ENCODE measurements at regions not wholly inside any gene's neighbourhood (a gene's known extent, or its start where the extent isn't known, plus 50 kb on each side); places are given as distances from the start of the nearest gene placed in this dataset.

DNA sequence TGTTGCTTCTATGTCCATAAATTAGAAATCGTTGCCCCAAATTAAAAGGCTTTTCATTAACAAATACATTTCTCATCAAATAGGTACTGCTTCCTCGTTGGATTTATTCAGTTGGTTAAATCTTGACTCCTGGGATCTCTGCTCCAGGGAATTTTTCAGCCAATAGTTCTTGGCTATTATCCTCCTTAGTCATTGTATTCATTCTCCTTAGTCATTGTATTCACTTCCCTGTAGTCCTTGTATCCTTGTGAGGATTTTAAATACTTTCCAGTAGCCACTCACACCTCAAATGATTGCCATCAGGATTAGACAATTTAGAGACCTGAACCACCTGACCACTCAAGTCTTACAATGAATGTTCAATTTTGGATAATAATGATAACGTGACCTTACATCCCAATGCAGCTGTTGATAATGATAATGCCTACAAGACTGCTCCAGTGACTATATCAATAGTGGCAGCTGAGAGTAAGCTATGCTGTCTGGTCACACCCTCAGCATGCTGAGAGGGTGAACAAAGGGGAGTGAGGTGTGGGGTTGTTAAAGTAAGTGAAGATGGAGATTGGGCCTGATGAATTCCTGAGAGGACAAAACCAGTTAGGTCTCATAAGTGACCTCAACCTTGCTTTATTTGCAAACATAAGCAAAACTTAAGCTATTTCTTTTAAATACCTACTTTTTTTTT is 193.7 kb upstream of the RTL1 start:
- FAIRE-seq (peak; percentile 58), DNase-seq (ENCODE audit: low read depth, low spot score) (peak; percentile 69)
- TF ChIP-seq POLR2A (IDR thresholded peaks at IDR 0.05; ENCODE audit: low read depth, low read length) (no peak), JUN (IDR thresholded peaks at IDR 0.05; ENCODE audit: borderline replicate concordance, insufficient read depth, insufficient read length, low read depth) (peak; percentile 18)
- TF ChIP-seq, protein P1, sequence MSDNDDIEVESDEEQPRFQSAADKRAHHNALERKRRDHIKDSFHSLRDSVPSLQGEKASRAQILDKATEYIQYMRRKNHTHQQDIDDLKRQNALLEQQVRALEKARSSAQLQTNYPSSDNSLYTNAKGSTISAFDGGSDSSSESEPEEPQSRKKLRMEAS (IDR thresholded peaks at IDR 0.05; ENCODE audit: insufficient read depth, insufficient read length), result no peak
- H3K79me2 ChIP-seq (ENCODE audit: control insufficient read depth, insufficient read depth, low read length), result no peaks in the 10 kb centered on the region
- H3K27me3 ChIP-seq (ENCODE audit: control insufficient read depth in 2 of 2, insufficient read depth in 2 of 2, low read length in 2 of 2), result no peaks in the 10 kb centered on the region
- dilution Hi-C loops (cut with MboI; ENCODE audit: extremely low pct_ligation_motif_present, low sequenced_read_pairs), result no loop called here
- H3K9me1 ChIP-seq (replicated peaks; ENCODE audit: control insufficient read depth, extremely low read depth, insufficient read depth, low read length), result no peaks in the 10 kb centered on the region
- no peaks in the 10 kb centered on the region for H4K20me1 ChIP-seq (replicated peaks; ENCODE audit: control insufficient read depth, extremely low read depth, insufficient read depth, low read length)
- no peak overlapping the region for H3K4me3 ChIP-seq (replicated peaks in 1 of 3; ENCODE audit: insufficient read depth in 1 of 3, low read depth in 1 of 3, low read length in 3 of 3)
- ChIA-PET CTCF (interaction anchor here (1.5 kb wide), 1 partner anchor 24 kb away, joined by 6 read pairs; no protein-coding TSS in a partner anchor), POLR2A (no interaction called here)
- no peaks in the 10 kb centered on the region for H3K36me3 ChIP-seq (ENCODE audit: control insufficient read depth in 2 of 2, extremely low read depth in 1 of 2, insufficient read depth in 2 of 2, low read length in 2 of 2)
- no TSS peak for BruUV-seq (replicated peaks)
- H2AFZ ChIP-seq (ENCODE audit: low read depth, low read length), result peak overlapping the region; percentile 70
- intact Hi-C loops (cut with micrococcal nuclease), result loop anchor here (5.0 kb wide), 1 partner anchor 105 kb away; no protein-coding TSS in a partner anchor
- H3K4me1 ChIP-seq (ENCODE audit: control insufficient read depth, extremely low read depth, insufficient read depth, low read length), result peaks cover 29% of the 10 kb centered on the region
- H3K27ac ChIP-seq (ENCODE audit: insufficient read depth, low read depth, low read length), result peak overlapping the region; percentile 91
- H3K4me2 ChIP-seq (ENCODE audit: insufficient read depth, low read length), result peak overlapping the region; percentile 44
- no peak overlapping the region for H3K9ac ChIP-seq (replicated peaks; ENCODE audit: extremely low read depth, insufficient read depth, low read length)
- no peaks in the 10 kb centered on the region for H3K9me3 ChIP-seq (replicated peaks; ENCODE audit: control insufficient read depth, insufficient read depth, low read length)

DNA sequence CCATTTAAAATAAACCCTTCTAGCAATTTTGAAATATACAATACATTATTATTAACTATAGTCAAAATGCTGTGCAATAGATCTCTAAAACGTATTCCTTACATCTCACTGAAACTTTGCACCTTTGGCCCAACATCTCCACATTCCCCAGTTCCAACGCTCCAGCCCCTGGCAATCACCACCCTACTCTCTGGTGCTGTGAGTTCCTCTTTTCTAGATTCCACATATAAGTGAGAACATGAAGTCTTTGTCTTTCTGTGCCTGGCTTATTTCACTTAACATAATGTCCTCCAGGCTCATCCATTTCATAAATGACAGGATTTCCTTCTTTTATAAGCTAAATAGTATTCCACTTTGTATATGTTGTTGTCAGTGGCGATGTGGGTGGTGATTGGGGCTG is 194.7 kb upstream of the RTL1 start:
- H3K79me2 ChIP-seq (ENCODE audit: control insufficient read depth, insufficient read depth, low read length), result no peaks in the 10 kb centered on the region
- H3K9me3 ChIP-seq (replicated peaks; ENCODE audit: control insufficient read depth, insufficient read depth, low read length), result no peaks in the 10 kb centered on the region
- ChIA-PET CTCF (interaction anchor here (0.9 to 1.5 kb wide), 4 partner anchors 10 to 193 kb away, joined by 3 to 6 read pairs (median 3); no protein-coding TSS in a partner anchor), POLR2A (no interaction called here)
- H3K9ac ChIP-seq (replicated peaks; ENCODE audit: extremely low read depth, insufficient read depth, low read length), result peak overlapping the region; percentile 68
- peak overlapping the region; percentile 48 for H3K4me2 ChIP-seq (ENCODE audit: insufficient read depth, low read length)
- no peak overlapping the region for H3K4me3 ChIP-seq (replicated peaks in 1 of 3; ENCODE audit: insufficient read depth in 1 of 3, low read depth in 1 of 3, low read length in 3 of 3)
- dilution Hi-C loops (cut with MboI; ENCODE audit: extremely low pct_ligation_motif_present, low sequenced_read_pairs), result no loop called here
- DNase-seq (ENCODE audit: low read depth, low spot score) (no peak), FAIRE-seq (no peak)
- no peaks in the 10 kb centered on the region for H3K9me1 ChIP-seq (replicated peaks; ENCODE audit: control insufficient read depth, extremely low read depth, insufficient read depth, low read length)
- no peak for TF ChIP-seq MYC (IDR thresholded peaks at IDR 0.05; ENCODE audit: low read depth, low read length)
- H2AFZ ChIP-seq (ENCODE audit: low read depth, low read length), result peak overlapping the region; percentile 0
- intact Hi-C loops (cut with micrococcal nuclease), result loop anchor here (1.0 to 5.0 kb wide), 5 partner anchors 25 to 106 kb away; no protein-coding TSS in a partner anchor
- H3K4me1 ChIP-seq (ENCODE audit: control insufficient read depth, extremely low read depth, insufficient read depth, low read length), result peaks cover 29% of the 10 kb centered on the region
- H3K27me3 ChIP-seq (ENCODE audit: control insufficient read depth in 2 of 2, insufficient read depth in 2 of 2, low read length in 2 of 2), result no peaks in the 10 kb centered on the region
- TSS peak; percentile 95 for BruUV-seq (replicated peaks)
- H4K20me1 ChIP-seq (replicated peaks; ENCODE audit: control insufficient read depth, extremely low read depth, insufficient read depth, low read length), result no peaks in the 10 kb centered on the region
- no peaks in the 10 kb centered on the region for H3K36me3 ChIP-seq (ENCODE audit: control insufficient read depth in 2 of 2, extremely low read depth in 1 of 2, insufficient read depth in 2 of 2, low read length in 2 of 2)
- peak overlapping the region; percentile 91 for H3K27ac ChIP-seq (ENCODE audit: insufficient read depth, low read depth, low read length)

Data from endothelial cell of umbilical vein (primary cell).